ENCODE measurements at regions not wholly inside any gene's neighbourhood (a gene's known extent, or its start where the extent isn't known, plus 50 kb on each side); places are given as distances from the start of the nearest gene placed in this dataset.
"Not testable (repeated sequence)": the region's sequence is repeated elsewhere in the genome, so short reads cannot be mapped to it uniquely, and the experiment has no call there.

DNA sequence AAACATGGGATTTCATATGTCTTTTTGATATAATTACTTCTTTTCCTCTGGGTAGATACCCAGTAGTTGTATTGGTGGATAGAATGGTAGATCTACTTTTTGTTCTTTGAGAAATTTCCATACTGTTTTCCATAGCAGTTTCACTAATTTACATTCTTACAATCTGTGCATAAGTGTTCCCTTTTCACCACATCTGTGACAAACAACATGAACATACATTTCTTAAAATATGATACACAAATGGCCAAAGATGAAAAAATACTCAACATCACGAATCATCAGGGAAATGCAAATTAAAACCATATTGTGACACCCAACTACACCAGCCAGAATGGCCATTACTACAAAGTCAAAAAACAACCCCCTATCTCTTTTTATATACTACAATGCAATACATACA, 1778.5 kb upstream of the ACO1 start:
- H3K9me3 ChIP-seq: no peaks in the 10 kb centered on the region
- 74 to 80% (median 77%) methylated on average over 1 of the region's 1 CpG for WGBS, 3 donors

GRCh38 chr9:30609713-30610112, 1774.7 kb upstream of the ACO1 start:
- H3K27ac ChIP-seq: no peak overlapping the region
- no peak overlapping the region for H3K4me3 ChIP-seq
- no peaks in the 10 kb centered on the region for H3K36me3 ChIP-seq
- H3K9me3 ChIP-seq: no peaks in the 10 kb centered on the region
- H3K4me1 ChIP-seq (ENCODE audit: insufficient read depth): no peaks in the 10 kb centered on the region
- 55 to 70% (median 56%) methylated on average over 1 of the region's 1 CpG for WGBS, 3 donors
- TF ChIP-seq, protein P1, sequence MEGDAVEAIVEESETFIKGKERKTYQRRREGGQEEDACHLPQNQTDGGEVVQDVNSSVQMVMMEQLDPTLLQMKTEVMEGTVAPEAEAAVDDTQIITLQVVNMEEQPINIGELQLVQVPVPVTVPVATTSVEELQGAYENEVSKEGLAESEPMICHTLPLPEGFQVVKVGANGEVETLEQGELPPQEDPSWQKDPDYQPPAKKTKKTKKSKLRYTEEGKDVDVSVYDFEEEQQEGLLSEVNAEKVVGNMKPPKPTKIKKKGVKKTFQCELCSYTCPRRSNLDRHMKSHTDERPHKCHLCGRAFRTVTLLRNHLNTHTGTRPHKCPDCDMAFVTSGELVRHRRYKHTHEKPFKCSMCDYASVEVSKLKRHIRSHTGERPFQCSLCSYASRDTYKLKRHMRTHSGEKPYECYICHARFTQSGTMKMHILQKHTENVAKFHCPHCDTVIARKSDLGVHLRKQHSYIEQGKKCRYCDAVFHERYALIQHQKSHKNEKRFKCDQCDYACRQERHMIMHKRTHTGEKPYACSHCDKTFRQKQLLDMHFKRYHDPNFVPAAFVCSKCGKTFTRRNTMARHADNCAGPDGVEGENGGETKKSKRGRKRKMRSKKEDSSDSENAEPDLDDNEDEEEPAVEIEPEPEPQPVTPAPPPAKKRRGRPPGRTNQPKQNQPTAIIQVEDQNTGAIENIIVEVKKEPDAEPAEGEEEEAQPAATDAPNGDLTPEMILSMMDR (IDR thresholded peaks at IDR 0.05): no peak
- no peak for TF ChIP-seq POLR2A (IDR thresholded peaks at IDR 0.05)
- no peak for TF ChIP-seq EP300 (IDR thresholded peaks at IDR 0.05)
- DNase-seq: no peak
- intact Hi-C loops (cut with DNase I): no loop called here
- H3K27me3 ChIP-seq: no peaks in the 10 kb centered on the region

More for the DNA sequence above, 1778.5 kb upstream of the ACO1 start:
- no peak overlapping the region for H3K4me3 ChIP-seq
- intact Hi-C loops (cut with DNase I): no loop called here
- H3K36me3 ChIP-seq: no peaks in the 10 kb centered on the region
- no peak for DNase-seq
- H3K27me3 ChIP-seq: no peaks in the 10 kb centered on the region
- H3K27ac ChIP-seq: no peak overlapping the region
- no peaks in the 10 kb centered on the region for H3K4me1 ChIP-seq (ENCODE audit: insufficient read depth)
- no peak for TF ChIP-seq POLR2A (IDR thresholded peaks at IDR 0.05)
- no peak for TF ChIP-seq EP300 (IDR thresholded peaks at IDR 0.05)
- TF ChIP-seq, protein P1 (IDR thresholded peaks at IDR 0.05): no peak

GRCh38 chr9:30616782-30617181, 1767.7 kb upstream of the ACO1 start:
- H3K9me3 ChIP-seq; DNase-seq; H3K36me3 ChIP-seq; H3K27me3 ChIP-seq; H3K27ac ChIP-seq; H3K4me3 ChIP-seq; intact Hi-C loops (cut with DNase I); H3K4me1 ChIP-seq (ENCODE audit: insufficient read depth): not testable (repeated sequence)
- 93 to 95% (median 94%) methylated on average over 7 of the region's 7 CpGs for WGBS, 3 donors

- intact Hi-C loops (cut with DNase I): no loop called here
- WGBS, 3 donors: 85 to 86% (median 86%) methylated on average over 4 of the region's 4 CpGs
- H3K27me3 ChIP-seq: no peaks in the 10 kb centered on the region
- no peak for TF ChIP-seq POLR2A (IDR thresholded peaks at IDR 0.05)
- TF ChIP-seq, protein P1 (IDR thresholded peaks at IDR 0.05): no peak
- H3K4me1 ChIP-seq (ENCODE audit: insufficient read depth): no peaks in the 10 kb centered on the region
- no peak overlapping the region for H3K27ac ChIP-seq
- no peaks in the 10 kb centered on the region for H3K9me3 ChIP-seq
- H3K36me3 ChIP-seq: no peaks in the 10 kb centered on the region
- no peak overlapping the region for H3K4me3 ChIP-seq
- no peak for DNase-seq
Measured at GRCh38 chr9:30622561-30622960, 1761.9 kb upstream of the ACO1 start.

DNA sequence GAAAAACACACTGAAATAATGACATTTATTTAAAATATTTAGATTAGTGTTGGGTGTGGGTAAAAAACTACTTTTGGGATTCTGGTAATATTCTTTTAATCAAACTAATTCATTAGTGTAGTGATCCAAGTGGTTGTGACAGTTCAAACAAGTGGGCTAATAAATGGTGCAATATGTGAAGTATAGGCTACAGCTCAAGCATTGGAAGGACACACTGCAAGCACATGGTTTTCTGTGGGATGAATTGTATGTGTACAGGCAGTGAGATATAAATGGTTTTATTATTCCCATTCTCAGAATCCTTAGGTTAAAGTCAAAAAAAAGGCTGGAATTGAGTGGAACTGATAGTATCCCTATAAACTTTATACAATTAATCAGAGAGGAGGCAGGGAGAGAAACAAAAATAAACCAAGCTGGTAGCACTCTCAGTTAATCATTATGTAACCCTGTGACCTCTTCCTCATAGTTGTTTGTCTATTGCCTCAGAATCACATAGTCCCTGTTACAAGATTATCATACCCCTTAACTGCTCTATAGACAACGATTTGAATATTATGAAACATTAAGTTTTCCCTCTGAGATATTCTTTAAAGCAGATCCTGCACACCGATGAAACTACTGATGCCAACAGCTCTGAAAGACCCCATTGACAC, 1755.4 kb upstream of the ACO1 start:
- DNase-seq: no peak
- TF ChIP-seq POLR2A (IDR thresholded peaks at IDR 0.05): no peak
- TF ChIP-seq, protein P1 (IDR thresholded peaks at IDR 0.05): no peak
- TF ChIP-seq EP300 (IDR thresholded peaks at IDR 0.05): no peak
- H3K4me1 ChIP-seq (ENCODE audit: insufficient read depth): no peaks in the 10 kb centered on the region
- no peaks in the 10 kb centered on the region for H3K9me3 ChIP-seq
- H3K4me3 ChIP-seq: no peak overlapping the region
- H3K27me3 ChIP-seq: no peaks in the 10 kb centered on the region
- H3K36me3 ChIP-seq: no peaks in the 10 kb centered on the region
- H3K27ac ChIP-seq: no peak overlapping the region
- 59 to 74% (median 60%) methylated on average over 2 of the region's 2 CpGs for whole genome bisulfite sequencing, 3 donors
- intact Hi-C loops (cut with DNase I): no loop called here

All from ovary (tissue), 7 donors.